ENCODE measurements at regions not wholly inside any gene's neighbourhood (a gene's known extent, or its start where the extent isn't known, plus 50 kb on each side); places are given as distances from the start of the nearest gene placed in this dataset.

GRCh38 chr12:84807249-84807648 lies 105.3 kb downstream of the SLC6A15 start:
- peaks cover 0 to 16% (median 5%) of the 10 kb centered on the region in 6 donors for H3K9me3 Mint-ChIP-seq
- H3K27me3 Mint-ChIP-seq (ENCODE audit: low read depth in 3 of 3): no peaks in the 10 kb centered on the region
- no peak overlapping the region for H3K4me3 Mint-ChIP-seq
- H3K36me3 Mint-ChIP-seq: no peaks in the 10 kb centered on the region
- no peak for DNase-seq
- no peaks in the 10 kb centered on the region for H3K4me1 Mint-ChIP-seq
- H3K27ac Mint-ChIP-seq: no peak overlapping the region

GRCh38 chr12:84805474-84805858 lies 107.1 kb downstream of the SLC6A15 start:
- Mint-ChIP-seq H3K9me3 (peaks cover 0 to 16% (median 6%) of the 10 kb centered on the region in 6 donors), H3K36me3 (no peaks in the 10 kb centered on the region), H3K4me3 (no peak overlapping the region), H3K27ac (no peak overlapping the region), H3K27me3 (ENCODE audit: low read depth in 3 of 3) (no peaks in the 10 kb centered on the region), H3K4me1 (no peaks in the 10 kb centered on the region)
- DNase-seq: no peak

GRCh38 chr12:84804691-84805473 lies 107.7 kb downstream of the SLC6A15 start:
- no peaks in the 10 kb centered on the region for H3K36me3 Mint-ChIP-seq
- no peak overlapping the region for H3K4me3 Mint-ChIP-seq
- H3K27ac Mint-ChIP-seq: no peak overlapping the region
- no peak for DNase-seq
- H3K4me1 Mint-ChIP-seq: no peaks in the 10 kb centered on the region
- no peaks in the 10 kb centered on the region for H3K27me3 Mint-ChIP-seq (ENCODE audit: low read depth in 3 of 3)
- H3K9me3 Mint-ChIP-seq: peaks cover 0 to 16% (median 6%) of the 10 kb centered on the region in 6 donors

DNA sequence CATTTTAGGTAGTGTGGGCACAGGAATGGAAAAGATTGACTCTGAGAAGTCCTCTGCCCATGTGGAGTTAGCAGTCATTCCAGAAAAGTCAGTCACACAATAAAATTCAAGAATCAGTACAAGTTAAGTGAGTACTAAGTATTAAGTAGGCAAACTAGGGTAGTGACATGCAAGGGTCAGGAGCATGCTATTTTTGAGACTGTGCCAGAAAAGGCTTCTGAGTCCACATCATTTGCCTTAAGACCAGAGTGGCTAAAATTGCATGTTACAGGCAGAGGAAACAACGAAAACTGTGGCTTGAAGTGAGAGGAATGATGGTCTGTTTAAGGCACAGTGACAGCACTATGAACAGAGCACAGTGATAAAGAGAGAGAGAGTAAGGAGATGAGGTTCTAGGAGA lies 108.9 kb downstream of the SLC6A15 start:
- H3K36me3 Mint-ChIP-seq: no peaks in the 10 kb centered on the region
- H3K4me1 Mint-ChIP-seq: no peaks in the 10 kb centered on the region
- DNase-seq: no peak
- H3K9me3 Mint-ChIP-seq: peaks cover 0 to 16% (median 6%) of the 10 kb centered on the region in 6 donors
- H3K27me3 Mint-ChIP-seq (ENCODE audit: low read depth in 3 of 3): no peaks in the 10 kb centered on the region
- no peak overlapping the region for H3K27ac Mint-ChIP-seq
- H3K4me3 Mint-ChIP-seq: no peak overlapping the region

- no peak overlapping the region for H3K27ac Mint-ChIP-seq
- H3K27me3 Mint-ChIP-seq (ENCODE audit: low read depth in 3 of 3): no peaks in the 10 kb centered on the region
Observed at GRCh38 chr12:84802161-84802560, 110.4 kb downstream of the SLC6A15 start.

GRCh38 chr12:84793558-84794367 lies 118.8 kb downstream of the SLC6A15 start:
- Mint-ChIP-seq H3K4me3 (no peak overlapping the region), H3K27me3 (ENCODE audit: low read depth in 3 of 3) (no peaks in the 10 kb centered on the region), H3K27ac (no peak overlapping the region), H3K36me3 (no peaks in the 10 kb centered on the region), H3K9me3 (peaks cover 0 to 20% (median 9%) of the 10 kb centered on the region in 6 donors), H3K4me1 (no peaks in the 10 kb centered on the region)
- no peak for DNase-seq

More at GRCh38 chr12:84802161-84802560, 110.4 kb downstream of the SLC6A15 start:
- Mint-ChIP-seq H3K4me1 (no peaks in the 10 kb centered on the region), H3K4me3 (no peak overlapping the region), H3K9me3 (peaks cover 0 to 18% (median 6%) of the 10 kb centered on the region in 6 donors), H3K36me3 (no peaks in the 10 kb centered on the region)
- DNase-seq: no peak

- Mint-ChIP-seq H3K4me1 (no peaks in the 10 kb centered on the region), H3K9me3 (peaks cover 0 to 20% (median 9%) of the 10 kb centered on the region in 6 donors), H3K27ac (no peak overlapping the region), H3K27me3 (ENCODE audit: low read depth in 3 of 3) (no peaks in the 10 kb centered on the region), H3K36me3 (no peaks in the 10 kb centered on the region), H3K4me3 (no peak overlapping the region)
- no peak for DNase-seq
Observed at GRCh38 chr12:84791444-84791843, 121.2 kb downstream of the SLC6A15 start.

GRCh38 chr12:84789184-84789583 lies 123.4 kb downstream of the SLC6A15 start:
- no peaks in the 10 kb centered on the region for H3K36me3 Mint-ChIP-seq
- no peaks in the 10 kb centered on the region for H3K4me1 Mint-ChIP-seq
- H3K9me3 Mint-ChIP-seq: peaks cover 0 to 20% (median 2%) of the 10 kb centered on the region in 6 donors
- no peak overlapping the region for H3K4me3 Mint-ChIP-seq
- no peak overlapping the region for H3K27ac Mint-ChIP-seq
- no peak for DNase-seq
- H3K27me3 Mint-ChIP-seq (ENCODE audit: low read depth in 3 of 3): no peaks in the 10 kb centered on the region

DNA sequence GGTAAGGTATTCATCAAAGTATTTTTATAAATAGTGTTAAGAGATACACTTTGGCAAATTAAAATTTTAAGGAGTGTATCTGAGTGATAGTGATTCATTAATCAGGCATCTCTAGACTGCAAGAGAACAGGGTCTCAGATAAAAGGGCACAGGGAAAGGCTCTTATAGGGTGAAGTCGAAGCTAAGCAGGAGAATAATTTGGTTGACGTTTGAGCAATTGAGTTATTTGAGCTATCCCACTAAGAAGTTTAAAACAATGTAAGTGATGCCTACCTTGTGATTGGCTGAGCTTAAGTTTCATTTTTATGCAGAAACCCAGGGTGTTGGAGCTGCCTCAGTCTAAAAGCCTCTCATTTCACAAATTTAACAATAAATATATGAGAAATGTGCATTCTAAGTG lies 125.3 kb downstream of the SLC6A15 start:
- Mint-ChIP-seq H3K36me3 (no peaks in the 10 kb centered on the region), H3K27me3 (ENCODE audit: low read depth in 3 of 3) (no peaks in the 10 kb centered on the region), H3K27ac (no peak overlapping the region), H3K4me3 (no peak overlapping the region), H3K4me1 (no peaks in the 10 kb centered on the region), H3K9me3 (peaks cover under 1 to 26% (median 5%) of the 10 kb centered on the region in 6 donors)
- DNase-seq: no peak

DNA sequence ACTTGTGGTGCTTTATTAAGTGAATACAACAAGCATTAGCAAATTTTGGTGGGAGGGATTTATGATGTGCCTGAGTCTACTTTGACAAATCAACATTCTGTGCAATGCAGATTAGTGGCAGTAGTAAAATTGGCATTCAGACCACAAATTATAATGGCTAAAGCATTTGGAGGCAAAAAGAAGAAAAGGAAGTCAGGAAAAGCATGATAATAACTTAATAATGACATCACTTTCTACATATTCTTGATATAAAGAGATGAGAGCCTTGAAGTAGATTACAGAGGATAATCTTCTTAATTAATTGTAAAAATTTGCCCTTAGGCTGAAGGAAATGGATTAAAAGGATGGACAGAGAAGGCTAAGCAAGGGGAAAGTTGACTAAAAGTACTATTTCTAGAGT lies 126.0 kb downstream of the SLC6A15 start:
- Mint-ChIP-seq H3K36me3 (no peaks in the 10 kb centered on the region), H3K4me1 (no peaks in the 10 kb centered on the region)
- no peak for DNase-seq

DNA sequence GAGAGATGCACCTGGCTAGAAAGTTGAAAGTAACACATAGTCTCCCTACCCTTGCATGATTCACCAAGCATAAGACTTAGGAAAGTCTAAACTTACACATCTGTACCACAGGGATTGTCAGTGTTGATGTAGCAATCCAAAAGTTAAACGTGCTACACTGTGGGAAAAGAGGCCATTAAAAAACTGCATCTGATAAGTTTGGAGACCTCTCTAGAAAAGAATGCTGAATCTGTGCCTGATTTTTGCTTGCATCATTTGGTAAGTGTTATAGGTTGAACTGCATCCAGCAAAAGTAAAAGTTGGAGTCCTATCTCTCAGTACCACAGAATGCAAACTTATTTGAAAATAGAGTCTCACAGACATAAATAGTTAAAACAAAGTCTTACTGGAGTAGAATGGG lies 126.6 kb downstream of the SLC6A15 start:
- Mint-ChIP-seq H3K9me3 (peaks cover 4 to 37% (median 6%) of the 10 kb centered on the region in 6 donors), H3K4me3 (no peak overlapping the region), H3K27me3 (ENCODE audit: low read depth in 3 of 3) (no peaks in the 10 kb centered on the region), H3K27ac (no peak overlapping the region), H3K4me1 (no peaks in the 10 kb centered on the region), H3K36me3 (no peaks in the 10 kb centered on the region)
- no peak for DNase-seq

More for the DNA sequence above, 126.0 kb downstream of the SLC6A15 start:
- Mint-ChIP-seq H3K27me3 (ENCODE audit: low read depth in 3 of 3) (no peaks in the 10 kb centered on the region), H3K9me3 (peaks cover 4 to 32% (median 7%) of the 10 kb centered on the region in 6 donors), H3K4me3 (no peak overlapping the region), H3K27ac (no peak overlapping the region)

GRCh38 chr12:84785281-84785680 lies 127.3 kb downstream of the SLC6A15 start:
- H3K9me3 Mint-ChIP-seq: peaks cover 4 to 33% (median 6%) of the 10 kb centered on the region in 6 donors
- no peak overlapping the region for H3K27ac Mint-ChIP-seq
- no peak for DNase-seq
- no peaks in the 10 kb centered on the region for H3K27me3 Mint-ChIP-seq (ENCODE audit: low read depth in 3 of 3)
- no peak overlapping the region for H3K4me3 Mint-ChIP-seq
- no peaks in the 10 kb centered on the region for H3K4me1 Mint-ChIP-seq
- no peaks in the 10 kb centered on the region for H3K36me3 Mint-ChIP-seq

- no peak overlapping the region for H3K4me3 Mint-ChIP-seq
- DNase-seq: no peak
- H3K4me1 Mint-ChIP-seq: no peaks in the 10 kb centered on the region
- H3K9me3 Mint-ChIP-seq: peaks cover 4 to 27% (median 9%) of the 10 kb centered on the region in 6 donors
- H3K27ac Mint-ChIP-seq: no peak overlapping the region
- no peaks in the 10 kb centered on the region for H3K27me3 Mint-ChIP-seq (ENCODE audit: low read depth in 3 of 3)
- no peaks in the 10 kb centered on the region for H3K36me3 Mint-ChIP-seq
Observed at GRCh38 chr12:84779169-84779568, 133.4 kb downstream of the SLC6A15 start.

- Mint-ChIP-seq H3K9me3 (peaks cover 0 to 6% (median 3%) of the 10 kb centered on the region in 6 donors), H3K27ac (no peak overlapping the region), H3K27me3 (ENCODE audit: low read depth in 3 of 3) (peaks cover 0 to 2% (median 0%) of the 10 kb centered on the region in 3 donors), H3K4me1 (no peaks in the 10 kb centered on the region), H3K4me3 (no peak overlapping the region), H3K36me3 (no peaks in the 10 kb centered on the region)
- DNase-seq: no peak
Observed at GRCh38 chr12:84772281-84772680, 140.3 kb downstream of the SLC6A15 start.
